ENCODE measurements at regions not wholly inside any gene's neighbourhood (a gene's known extent, or its start where the extent isn't known, plus 50 kb on each side); places are given as distances from the start of the nearest gene placed in this dataset.

DNA sequence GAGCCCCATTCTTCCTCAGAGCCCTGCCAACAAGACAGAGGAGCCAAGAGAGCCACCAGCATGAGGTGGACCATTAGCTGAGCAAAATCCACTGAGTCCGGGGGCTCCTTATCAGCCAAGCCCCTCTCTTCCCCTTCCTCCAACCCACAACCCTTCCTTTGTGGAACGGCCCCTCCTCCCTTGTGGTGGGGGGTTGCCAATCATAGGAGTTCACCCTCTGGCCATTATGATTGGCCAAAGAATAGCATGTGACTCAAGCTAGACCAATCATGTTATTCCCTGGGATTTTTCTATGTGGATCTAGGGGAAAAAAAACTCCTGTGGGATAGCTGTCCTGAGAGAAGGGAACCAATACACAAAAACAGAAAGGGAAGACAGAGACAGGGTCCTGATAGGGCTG, 120.5 kb downstream of the C16orf95 start:
- intact Hi-C loops (cut with DNase I), result no loop called here
- no peak for DNase-seq
- Histone ChIP-seq H3K4me3 (no peak overlapping the region), H3K9me3 (no peaks in the 10 kb centered on the region), H3K27ac (no peak overlapping the region), H3K4me1 (peaks cover 3% of the 10 kb centered on the region), H3K27me3 (no peaks in the 10 kb centered on the region), H3K36me3 (no peaks in the 10 kb centered on the region)
- no peak for ATAC-seq
- TF ChIP-seq CTCF (IDR thresholded peaks at IDR 0.05), result no peak

- no peak for DNase-seq
- Histone ChIP-seq H3K4me1 (peaks cover 5% of the 10 kb centered on the region), H3K36me3 (no peaks in the 10 kb centered on the region), H3K27ac (no peak overlapping the region), H3K27me3 (no peaks in the 10 kb centered on the region), H3K4me3 (no peak overlapping the region), H3K9me3 (no peaks in the 10 kb centered on the region)
- ATAC-seq, result no peak
- no peak for TF ChIP-seq CTCF (IDR thresholded peaks at IDR 0.05)
- intact Hi-C loops (cut with DNase I), result no loop called here
Measured at GRCh38 chr16:87198328-87198832, 118.8 kb downstream of the C16orf95 start.

DNA sequence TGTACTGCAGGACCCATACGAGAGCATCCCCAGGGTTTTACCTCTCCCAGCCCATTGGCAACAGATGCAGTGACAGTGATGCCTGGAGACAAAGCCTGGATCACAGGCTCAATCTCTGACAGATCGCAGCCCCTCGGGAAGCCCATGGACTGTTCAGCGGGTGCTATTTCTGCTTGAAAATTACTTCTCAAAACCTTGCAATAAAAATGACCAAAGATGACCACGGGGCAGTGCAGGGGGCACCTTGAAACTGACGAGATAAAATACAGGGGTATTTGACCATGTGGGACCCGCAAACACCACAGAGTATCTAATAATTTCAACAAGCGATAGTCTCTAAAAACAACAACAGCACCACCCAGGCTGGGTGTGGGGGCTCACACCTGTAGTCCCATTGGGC, 118.3 kb downstream of the C16orf95 start:
- Histone ChIP-seq H3K4me1 (peaks cover 7% of the 10 kb centered on the region), H3K4me3 (no peak overlapping the region), H3K27ac (no peak overlapping the region), H3K36me3 (no peaks in the 10 kb centered on the region), H3K9me3 (no peaks in the 10 kb centered on the region), H3K27me3 (no peaks in the 10 kb centered on the region)
- TF ChIP-seq CTCF (IDR thresholded peaks at IDR 0.05), result no peak
- intact Hi-C loops (cut with DNase I), result no loop called here
- no peak for ATAC-seq
- no peak for DNase-seq

- H3K4me3 ChIP-seq, result no peak overlapping the region
- H3K9me3 ChIP-seq, result no peaks in the 10 kb centered on the region
- H3K36me3 ChIP-seq, result no peaks in the 10 kb centered on the region
- H3K27ac ChIP-seq, result no peak overlapping the region
- intact Hi-C loops (cut with DNase I), result no loop called here
- no peak for TF ChIP-seq CTCF (IDR thresholded peaks at IDR 0.05)
- no peak for DNase-seq
- no peaks in the 10 kb centered on the region for H3K27me3 ChIP-seq
- ATAC-seq, result no peak
- H3K4me1 ChIP-seq, result peaks cover 7% of the 10 kb centered on the region
Measured at GRCh38 chr16:87199379-87199778, 117.8 kb downstream of the C16orf95 start.

- DNase-seq (no peak), ATAC-seq (no peak)
- Histone ChIP-seq H3K9me3 (no peaks in the 10 kb centered on the region), H3K36me3 (no peaks in the 10 kb centered on the region), H3K4me3 (no peak overlapping the region), H3K4me1 (peaks cover 7% of the 10 kb centered on the region), H3K27me3 (no peaks in the 10 kb centered on the region), H3K27ac (no peak overlapping the region)
- TF ChIP-seq CTCF (IDR thresholded peaks at IDR 0.05), result no peak
- intact Hi-C loops (cut with DNase I), result no loop called here
Measured at GRCh38 chr16:87199901-87200300, 117.3 kb downstream of the C16orf95 start.

DNA sequence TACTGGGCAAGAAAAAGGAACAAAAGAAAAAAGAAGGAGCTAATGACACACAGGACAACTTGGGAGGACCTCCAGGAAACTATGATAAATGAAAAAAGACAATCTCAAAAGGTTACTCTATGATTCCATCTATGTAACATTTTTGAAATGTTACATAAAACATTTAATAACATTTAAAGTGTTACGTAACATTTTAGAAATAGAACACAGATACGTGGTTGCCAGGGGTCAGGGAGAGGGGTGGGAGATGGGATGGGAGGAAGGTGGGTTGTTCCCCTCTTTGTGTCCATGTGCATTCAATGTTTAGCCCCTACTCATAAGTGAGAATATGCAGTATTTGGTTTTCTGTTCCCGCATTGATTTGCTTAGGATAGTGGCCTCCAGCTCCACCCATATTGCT, 116.6 kb downstream of the C16orf95 start:
- Histone ChIP-seq H3K36me3 (no peaks in the 10 kb centered on the region), H3K9me3 (no peaks in the 10 kb centered on the region), H3K4me3 (no peak overlapping the region), H3K27me3 (no peaks in the 10 kb centered on the region), H3K27ac (no peak overlapping the region), H3K4me1 (peaks cover 7% of the 10 kb centered on the region)
- DNase-seq (no peak), ATAC-seq (no peak)
- TF ChIP-seq CTCF (IDR thresholded peaks at IDR 0.05), result no peak
- intact Hi-C loops (cut with DNase I), result no loop called here

Measured in upper lobe of right lung (tissue), 1 donor.